ENCODE measurements at regions not wholly inside any gene's neighbourhood (a gene's known extent, or its start where the extent isn't known, plus 50 kb on each side); places are given as distances from the start of the nearest gene placed in this dataset.

DNA sequence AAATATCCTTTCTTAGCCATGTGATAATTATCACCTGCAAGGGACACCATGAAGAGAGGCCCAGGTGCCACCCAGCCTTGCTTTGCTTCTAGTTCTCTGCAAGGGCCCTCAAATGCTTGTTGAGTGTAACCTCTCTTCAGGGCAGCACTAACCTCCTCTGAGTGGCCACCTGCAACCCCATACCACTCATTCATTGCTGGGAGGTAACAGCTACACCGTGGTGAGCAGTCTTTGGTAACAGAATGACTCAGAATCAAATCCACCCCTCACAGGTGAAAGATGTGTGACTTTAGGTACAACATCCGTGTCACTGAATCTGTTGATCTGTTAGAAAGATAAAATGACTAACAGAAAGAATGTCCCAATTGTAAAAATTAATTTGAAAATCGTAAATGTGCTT is 365.1 kb upstream of the TRPC7 start:
- Histone ChIP-seq H3K9ac (no peak overlapping the region), H3K9me2 (no peaks in the 10 kb centered on the region), H3K27ac (ENCODE audit: low read depth in 2 of 2, low read length in 1 of 2) (peak overlapping the region in 1 of 2 experiments; percentile 41; a peak in 1 of 4 replicates), H3K4me2 (peak overlapping the region; percentile 43), H3K4me1 (ENCODE audit: control insufficient read depth in 1 of 2, insufficient read depth in 2 of 2, low read depth in 1 of 2, low read length in 1 of 2) (peaks cover 0 to 10% of the 10 kb centered on the region in 2 experiments; a peak in 2 of 4 replicates), H3F3A (replicated peaks; ENCODE audit: insufficient read depth) (peaks cover 5% of the 10 kb centered on the region), H3K4me3 (ENCODE audit: low read depth in 2 of 2, low read length in 1 of 2) (no peak overlapping the region), H3K9me3 (no peaks in the 10 kb centered on the region), H3K36me3 (replicated peaks in 1 of 2; ENCODE audit: control insufficient read depth in 1 of 2, insufficient read depth in 2 of 2, low read length in 1 of 2) (no peaks in the 10 kb centered on the region), H4K20me1 (ENCODE audit: insufficient read depth) (no peaks in the 10 kb centered on the region), H3K79me2 (ENCODE audit: insufficient read depth) (no peaks in the 10 kb centered on the region), H3K27me3 (ENCODE audit: insufficient read depth) (no peaks in the 10 kb centered on the region), H2AFZ (ENCODE audit: low read depth) (no peak overlapping the region)
- ChIA-PET CTCF (no interaction called here), POLR2A (no interaction called here)
- 20% methylated on average over 3 of the region's 3 CpGs for WGBS (ENCODE audit: low lambda C conversion rate)
- TF ChIP-seq FOSL2 (IDR thresholded peaks at IDR 0.05; ENCODE audit: borderline replicate concordance, low read depth) (no peak), NFIC (IDR thresholded peaks at IDR 0.05; ENCODE audit: borderline replicate concordance) (no peak), MAX (IDR thresholded peaks at IDR 0.05; ENCODE audit: low read depth) (no peak)
- no peak for DNase-seq

DNA sequence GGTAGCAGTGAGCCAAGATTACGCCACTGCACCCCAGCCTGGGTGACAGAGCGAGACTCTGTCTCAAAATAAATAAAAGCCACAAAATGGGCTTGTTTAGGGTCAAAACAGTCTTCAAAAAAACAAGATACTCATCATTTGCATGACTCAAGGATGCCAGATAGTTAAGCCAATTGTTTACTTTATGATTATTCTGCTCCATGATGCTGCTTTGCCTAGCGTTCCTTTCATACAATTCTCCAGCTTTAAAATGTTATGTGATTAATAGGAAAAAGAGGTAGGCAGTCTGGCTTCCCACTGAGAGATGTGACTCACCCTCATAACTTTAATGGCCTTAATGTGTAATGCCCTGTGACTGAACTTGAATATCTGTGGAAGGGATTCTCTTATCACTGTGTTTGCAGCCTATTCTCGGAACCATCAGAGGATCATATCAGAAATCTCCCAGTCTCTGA is 364.6 kb upstream of the TRPC7 start:
- TF ChIP-seq FOSL2 (IDR thresholded peaks at IDR 0.05; ENCODE audit: borderline replicate concordance, low read depth) (peak; percentile 52; the same call in 1 of the 2 replicates), TAF1 (IDR thresholded peaks at IDR 0.05; ENCODE audit: borderline replicate concordance, low read depth, low read length) (no peak), TCF12 (IDR thresholded peaks at IDR 0.05) (peak; percentile 35), EP300 (IDR thresholded peaks at IDR 0.05; ENCODE audit: borderline replicate concordance in 1 of 2, low read depth in 1 of 2, low read length in 1 of 2) (peak in 1 of 2 experiments; percentile 20; a peak in 1 of 4 replicates), POLR2AphosphoS5 (IDR thresholded peaks at IDR 0.05; ENCODE audit: low read depth, low read length) (no peak), FOXJ3 (CRISPR knock-in tag; IDR thresholded peaks at IDR 0.05) (no peak), RCOR1 (IDR thresholded peaks at IDR 0.05; ENCODE audit: low read length) (no peak), RXRA (IDR thresholded peaks at IDR 0.05; ENCODE audit: borderline replicate concordance, low read depth) (peak; percentile 53; the same call in 1 of the 2 replicates), PBX3 (IDR thresholded peaks at IDR 0.05) (peak; percentile 30; the same call in 1 of the 2 replicates), REST (IDR thresholded peaks at IDR 0.05; ENCODE audit: low read depth, low read length) (no peak), JUND (IDR thresholded peaks at IDR 0.05) (peak; percentile 35; the same call in 1 of the 2 replicates), SMC3 (IDR thresholded peaks at IDR 0.05; ENCODE audit: low read depth, low read length) (no peak), NFIC (IDR thresholded peaks at IDR 0.05; ENCODE audit: borderline replicate concordance) (no peak)
- no peak overlapping the region for H3K4me3 ChIP-seq (ENCODE audit: low read depth in 2 of 2, low read length in 1 of 2)
- H3K9me2 ChIP-seq = no peaks in the 10 kb centered on the region
- H3K4me2 ChIP-seq = peak overlapping the region; percentile 43
- H3K36me3 ChIP-seq (replicated peaks in 1 of 2; ENCODE audit: control insufficient read depth in 1 of 2, insufficient read depth in 2 of 2, low read length in 1 of 2) = no peaks in the 10 kb centered on the region
- peak overlapping the region in 1 of 2 experiments; percentile 69; a peak in 2 of 4 replicates for H3K27ac ChIP-seq (ENCODE audit: low read depth in 2 of 2, low read length in 1 of 2)
- no peaks in the 10 kb centered on the region for H4K20me1 ChIP-seq (ENCODE audit: insufficient read depth)
- no peaks in the 10 kb centered on the region for H3K9me3 ChIP-seq
- ChIA-PET POLR2A (no interaction called here), CTCF (no interaction called here)
- peak; percentile 12 for DNase-seq
- peaks cover 0 to 10% of the 10 kb centered on the region in 2 experiments; a peak in 2 of 4 replicates for H3K4me1 ChIP-seq (ENCODE audit: control insufficient read depth in 1 of 2, insufficient read depth in 2 of 2, low read depth in 1 of 2, low read length in 1 of 2)
- no peak overlapping the region for H3K9ac ChIP-seq
- 20% methylated on average over 4 of the region's 4 CpGs for WGBS (ENCODE audit: low lambda C conversion rate)
- H3F3A ChIP-seq (replicated peaks; ENCODE audit: insufficient read depth) = peaks cover 5% of the 10 kb centered on the region
- H3K27me3 ChIP-seq (ENCODE audit: insufficient read depth) = no peaks in the 10 kb centered on the region
- no peaks in the 10 kb centered on the region for H3K79me2 ChIP-seq (ENCODE audit: insufficient read depth)
- no peak overlapping the region for H2AFZ ChIP-seq (ENCODE audit: low read depth)

Measured in SK-N-SH (cell line).